ENCODE measurements at regions not wholly inside any gene's neighbourhood (a gene's known extent, or its start where the extent isn't known, plus 50 kb on each side); places are given as distances from the start of the nearest gene placed in this dataset.

- in situ Hi-C loops (cut with MboI; ENCODE audit: low sequenced_read_pairs, unreplicated experiment), result no loop called here
- TF ChIP-seq CTCF (IDR thresholded peaks at IDR 0.05; ENCODE audit: borderline replicate concordance, control extremely low read depth, extremely low read depth, insufficient read depth, missing control alignments), result no peak
- no peak for DNase-seq (ENCODE audit: low spot score)
Observed at GRCh38 chr2:88836351-88836750, 144.9 kb downstream of the RPIA start.

- no peak for TF ChIP-seq CTCF (IDR thresholded peaks at IDR 0.05; ENCODE audit: borderline replicate concordance, control extremely low read depth, extremely low read depth, insufficient read depth, missing control alignments)
- in situ Hi-C loops (cut with MboI; ENCODE audit: low sequenced_read_pairs, unreplicated experiment), result no loop called here
- DNase-seq (ENCODE audit: low spot score), result no peak
Observed at GRCh38 chr2:88837511-88838160, 146.2 kb downstream of the RPIA start.

GRCh38 chr2:88838165-88838635 lies 146.7 kb downstream of the RPIA start:
- DNase-seq (ENCODE audit: low spot score), result no peak
- in situ Hi-C loops (cut with MboI; ENCODE audit: low sequenced_read_pairs, unreplicated experiment), result no loop called here
- no peak for TF ChIP-seq CTCF (IDR thresholded peaks at IDR 0.05; ENCODE audit: borderline replicate concordance, control extremely low read depth, extremely low read depth, insufficient read depth, missing control alignments)

GRCh38 chr2:88841224-88841929 lies 149.9 kb downstream of the RPIA start:
- no peak for TF ChIP-seq CTCF (IDR thresholded peaks at IDR 0.05; ENCODE audit: borderline replicate concordance, control extremely low read depth, extremely low read depth, insufficient read depth, missing control alignments)
- in situ Hi-C loops (cut with MboI; ENCODE audit: low sequenced_read_pairs, unreplicated experiment), result no loop called here
- no peak for DNase-seq (ENCODE audit: low spot score)

- in situ Hi-C loops (cut with MboI; ENCODE audit: low sequenced_read_pairs, unreplicated experiment), result no loop called here
- no peak for TF ChIP-seq CTCF (IDR thresholded peaks at IDR 0.05; ENCODE audit: borderline replicate concordance, control extremely low read depth, extremely low read depth, insufficient read depth, missing control alignments)
- no peak for DNase-seq (ENCODE audit: low spot score)
Observed at GRCh38 chr2:88842656-88843460, 151.4 kb downstream of the RPIA start.

GRCh38 chr2:88843651-88844050 lies 152.2 kb downstream of the RPIA start:
- no peak for DNase-seq (ENCODE audit: low spot score)
- TF ChIP-seq CTCF (IDR thresholded peaks at IDR 0.05; ENCODE audit: borderline replicate concordance, control extremely low read depth, extremely low read depth, insufficient read depth, missing control alignments), result no peak
- in situ Hi-C loops (cut with MboI; ENCODE audit: low sequenced_read_pairs, unreplicated experiment), result no loop called here

All from GM13976 (cell line).